HG03520 (cell line): ENCODE measurements at regions not wholly inside any gene's neighbourhood (a gene's known extent, or its start where the extent isn't known, plus 50 kb on each side); places are given as distances from the start of the nearest gene placed in this dataset.

ENCODE experiments used
- ATAC-seq: cut with Tn5 transposase; IDR thresholded peaks from one replicate; pipeline ENCODE4 v1.9.1; 2021; ENCODE audit warnings: mild to moderate bottlenecking, moderate library complexity; ENCODE audit not compliant: unreplicated experiment

DNA sequence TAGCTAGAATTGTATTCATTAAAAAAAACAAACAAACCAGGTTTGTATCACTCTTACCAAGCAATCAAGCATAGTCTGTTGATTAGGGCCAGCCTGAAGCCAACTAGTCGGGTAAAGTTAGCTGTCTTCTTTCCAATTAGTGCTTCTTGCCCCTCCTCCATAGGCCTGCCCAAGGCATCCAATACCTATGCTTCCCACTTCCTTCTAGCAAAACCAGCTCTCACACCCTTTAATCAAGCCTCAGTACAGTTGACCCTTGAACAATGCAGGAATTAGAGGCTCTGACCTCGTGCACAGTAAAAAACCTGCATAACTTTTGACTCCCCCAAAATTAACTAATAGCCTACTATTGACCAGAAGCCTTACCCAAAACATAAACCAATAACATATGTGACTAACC lies 119.1 kb upstream of the DTNBP1 start:
- ATAC-seq = no peak

- no peak for ATAC-seq
Measured at GRCh38 chr6:15781333-15781732, 118.5 kb upstream of the DTNBP1 start.

DNA sequence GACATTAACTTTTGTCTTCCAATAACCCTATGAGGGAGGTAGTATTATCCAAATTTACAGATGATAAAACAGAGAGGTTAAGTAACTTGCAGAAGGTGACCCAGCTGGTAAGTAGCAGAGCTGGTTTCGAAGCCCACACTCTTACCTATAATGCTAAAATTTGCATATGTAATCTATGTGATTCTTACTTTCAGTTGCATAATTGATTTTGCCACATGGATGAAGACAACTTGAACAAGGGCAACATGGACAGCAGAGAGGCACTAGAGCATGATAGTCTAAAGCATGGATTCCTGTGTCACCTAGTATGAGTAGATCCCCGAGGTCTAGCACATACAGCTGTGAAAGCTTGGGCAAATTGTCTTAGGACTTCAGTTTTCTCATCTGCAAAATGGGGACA lies 117.6 kb upstream of the DTNBP1 start:
- ATAC-seq = no peak

- ATAC-seq = no peak
Measured at GRCh38 chr6:15779726-15780125, 116.9 kb upstream of the DTNBP1 start.

- ATAC-seq = no peak
Measured at GRCh38 chr6:15776458-15776980, 113.7 kb upstream of the DTNBP1 start.

DNA sequence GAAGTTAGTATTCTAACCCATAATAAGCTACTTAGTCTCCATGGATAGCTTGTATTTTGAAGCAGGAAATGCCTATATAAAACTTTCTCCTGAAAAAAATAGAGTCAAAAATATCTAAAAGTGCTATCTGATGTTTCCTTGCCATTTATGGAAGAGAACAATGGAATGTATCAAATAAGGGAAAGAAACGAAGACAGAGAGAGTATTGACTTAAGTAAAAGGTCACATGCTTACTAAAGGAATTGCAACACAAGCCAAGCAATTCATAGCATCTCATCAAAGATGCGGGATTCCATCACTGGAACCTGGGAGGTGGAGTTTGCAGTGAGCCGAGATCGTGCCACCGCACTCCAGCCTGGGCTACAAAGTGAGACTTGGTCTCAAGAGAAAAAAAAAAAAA lies 112.9 kb upstream of the DTNBP1 start:
- ATAC-seq = no peak

DNA sequence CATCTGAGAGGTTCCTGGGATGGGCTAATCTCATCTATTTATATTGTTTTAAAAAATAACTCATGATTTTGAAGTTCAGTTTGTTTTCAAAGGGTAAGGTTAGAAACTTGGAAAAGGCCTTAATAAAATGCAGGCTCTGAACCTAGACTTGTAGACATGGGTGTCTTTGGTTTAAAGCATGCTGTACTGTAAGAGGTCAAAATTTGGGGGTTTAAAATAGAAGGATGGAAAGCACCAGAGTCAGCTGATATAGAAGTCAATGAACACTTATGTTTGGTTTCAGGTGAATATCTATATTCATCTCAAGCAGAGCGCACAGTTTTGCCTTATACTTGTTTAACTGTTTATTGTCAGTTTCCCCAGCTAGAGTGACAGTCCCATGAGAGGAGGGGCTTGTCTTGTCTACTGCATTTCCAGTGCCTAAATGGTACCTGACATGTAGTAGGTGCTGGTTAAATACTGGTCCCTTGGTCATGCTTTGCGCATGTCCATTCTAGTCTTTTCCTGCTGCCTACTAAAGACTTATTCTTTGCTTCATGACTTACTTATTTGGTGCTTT lies 112.3 kb upstream of the DTNBP1 start:
- no peak for ATAC-seq

DNA sequence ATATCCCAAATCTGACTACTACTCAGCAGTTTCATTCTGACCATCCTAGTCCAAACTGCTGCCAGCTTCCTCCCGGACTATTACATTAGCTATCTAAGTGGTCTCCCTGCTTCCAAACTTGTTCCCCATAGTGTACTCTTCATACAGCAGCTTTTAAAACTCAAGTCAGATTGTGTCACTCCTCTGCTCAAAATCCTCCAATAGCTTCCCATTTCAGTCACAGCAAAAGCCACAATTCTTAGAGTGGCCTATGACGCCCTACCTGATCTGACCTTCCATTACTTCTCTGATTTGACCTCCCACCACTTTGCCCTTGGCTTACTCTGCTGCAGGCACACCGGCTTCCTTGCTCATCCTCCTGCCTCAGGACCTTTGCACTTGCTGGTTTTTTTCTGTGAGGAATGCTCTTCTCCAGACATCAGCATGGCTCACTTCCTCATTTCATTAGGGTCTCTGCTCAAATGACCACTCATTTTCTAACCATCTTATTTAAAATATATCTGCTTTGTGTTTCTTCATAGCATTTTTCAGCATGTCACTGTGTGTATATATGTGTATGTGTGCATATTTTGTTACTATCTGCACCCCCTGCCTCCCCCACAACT lies 111.1 kb upstream of the DTNBP1 start:
- ATAC-seq = no peak

GRCh38 chr6:15770347-15771143 lies 107.7 kb upstream of the DTNBP1 start:
- ATAC-seq = peak; percentile 78

DNA sequence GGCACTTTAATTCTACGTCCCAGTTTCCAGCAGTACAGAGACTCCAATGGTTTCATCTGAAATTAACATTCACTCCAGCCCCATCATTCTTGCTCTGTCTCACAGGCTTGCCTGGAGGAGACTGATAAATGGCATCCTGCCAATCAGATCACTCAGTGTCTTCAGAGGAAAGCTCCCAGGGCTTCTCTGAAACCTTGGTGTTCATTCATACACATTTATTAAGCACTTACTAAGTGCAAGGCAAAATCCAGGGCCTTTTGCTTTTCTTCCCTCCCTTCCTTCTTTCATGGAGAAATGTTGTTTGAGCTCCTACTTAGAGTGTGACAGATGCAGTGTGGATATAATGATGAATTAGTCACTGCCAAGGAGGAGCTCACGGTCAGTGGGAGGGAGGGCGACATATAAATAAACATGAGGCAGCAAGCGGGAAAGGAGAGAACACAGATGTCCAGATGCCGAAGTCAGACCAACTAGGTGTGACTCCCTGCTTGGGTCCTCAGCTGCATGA lies 106.7 kb upstream of the DTNBP1 start:
- ATAC-seq = no peak

GRCh38 chr6:15768999-15769398 lies 106.2 kb upstream of the DTNBP1 start:
- no peak for ATAC-seq

DNA sequence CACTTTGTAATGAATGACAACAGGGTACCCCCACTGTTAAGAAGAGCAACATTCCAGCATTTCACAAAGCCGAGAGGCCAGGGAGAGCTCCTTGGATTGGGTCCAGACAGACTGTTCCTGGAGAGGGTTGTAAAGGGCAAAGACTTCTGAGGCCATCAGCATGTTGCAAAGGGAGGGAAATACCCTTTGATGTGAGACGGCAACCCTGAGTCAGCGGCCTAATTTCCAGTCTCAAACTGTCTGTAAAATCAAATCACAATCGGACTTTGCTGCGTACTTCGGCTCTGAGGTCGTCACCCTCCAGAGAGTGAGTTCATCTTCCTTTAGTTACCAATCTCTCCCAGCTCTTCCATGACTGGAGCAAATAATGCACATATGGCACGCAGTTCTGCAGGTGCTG lies 101.0 kb upstream of the DTNBP1 start:
- no peak for ATAC-seq

DNA sequence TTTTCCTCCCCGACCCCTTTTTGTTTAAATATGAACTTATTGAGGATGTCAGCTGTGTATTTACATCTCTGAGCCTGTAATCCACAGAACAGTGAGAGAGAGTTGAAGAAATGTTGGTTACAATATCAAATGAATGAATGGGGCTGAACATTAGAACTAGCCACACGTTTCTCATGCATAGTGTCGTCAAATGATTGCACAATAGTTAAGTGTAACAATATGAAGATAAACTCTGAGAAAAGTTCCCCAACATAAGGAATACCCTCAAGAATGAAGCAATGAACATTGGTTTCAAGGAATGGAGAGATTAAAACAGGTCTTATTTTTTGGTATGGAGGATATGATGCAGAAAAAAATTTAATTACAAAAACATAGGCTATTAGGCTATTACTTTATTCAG lies 100.5 kb upstream of the DTNBP1 start:
- ATAC-seq = no peak

DNA sequence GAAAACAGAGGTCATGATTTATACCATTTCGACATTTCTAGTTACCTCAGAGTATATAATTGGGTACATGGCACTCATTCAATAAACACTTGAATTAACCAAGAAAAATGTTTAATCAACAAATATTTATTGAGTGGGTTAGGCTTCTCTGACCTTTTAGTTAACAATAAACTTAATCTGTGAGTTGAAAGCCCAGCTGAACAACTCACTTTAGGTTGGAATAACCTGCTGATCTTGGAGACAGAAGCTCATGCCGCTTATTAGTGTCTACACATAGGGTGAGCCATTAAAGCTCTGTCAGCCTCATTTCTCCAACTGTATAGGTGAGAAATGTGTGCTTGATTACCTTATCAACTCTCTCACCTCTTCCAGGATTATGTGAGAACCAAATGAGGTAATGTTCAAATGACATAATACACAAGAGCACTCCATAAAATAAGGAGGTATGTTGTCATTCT lies 98.2 kb upstream of the DTNBP1 start:
- no peak for ATAC-seq

DNA sequence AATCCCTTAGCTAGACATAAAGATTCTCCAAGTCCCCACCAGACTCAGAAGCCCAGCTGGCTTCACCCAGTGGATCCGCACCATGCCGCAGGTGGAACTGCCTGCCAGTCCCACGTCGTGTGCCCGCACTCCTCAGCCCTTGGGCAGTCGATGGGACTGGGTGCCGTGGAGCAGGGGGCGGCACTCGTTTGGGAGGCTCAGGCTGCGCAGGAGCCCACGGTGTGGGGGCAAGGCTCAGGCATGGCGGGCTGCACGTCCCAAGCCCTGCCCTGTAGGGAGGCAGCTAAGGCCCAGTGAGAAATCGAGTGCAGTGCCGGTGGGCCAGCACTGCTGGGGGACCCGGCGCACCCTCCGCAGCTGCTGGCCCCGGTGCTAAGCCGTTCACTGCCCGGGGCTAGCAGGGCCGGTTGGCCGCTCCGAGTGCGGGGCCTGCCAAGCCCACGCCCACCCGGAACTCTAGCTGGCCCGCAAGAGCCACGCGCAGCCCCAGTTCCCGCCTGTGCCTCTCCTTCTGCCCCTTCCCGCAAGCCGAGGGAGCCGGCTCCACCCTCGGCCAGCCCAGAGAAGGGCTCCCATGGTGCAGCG lies 95.9 kb upstream of the DTNBP1 start:
- no peak for ATAC-seq

- ATAC-seq = no peak
Measured at GRCh38 chr6:15755526-15755925, 92.7 kb upstream of the DTNBP1 start.

- no peak for ATAC-seq
Measured at GRCh38 chr6:15754706-15755079, 91.9 kb upstream of the DTNBP1 start.

GRCh38 chr6:15754035-15754705 lies 91.3 kb upstream of the DTNBP1 start:
- no peak for ATAC-seq

- no peak for ATAC-seq
Measured at GRCh38 chr6:15752820-15753219, 90.0 kb upstream of the DTNBP1 start.

- no peak for ATAC-seq
Measured at GRCh38 chr6:15751721-15752350, 89.0 kb upstream of the DTNBP1 start.

DNA sequence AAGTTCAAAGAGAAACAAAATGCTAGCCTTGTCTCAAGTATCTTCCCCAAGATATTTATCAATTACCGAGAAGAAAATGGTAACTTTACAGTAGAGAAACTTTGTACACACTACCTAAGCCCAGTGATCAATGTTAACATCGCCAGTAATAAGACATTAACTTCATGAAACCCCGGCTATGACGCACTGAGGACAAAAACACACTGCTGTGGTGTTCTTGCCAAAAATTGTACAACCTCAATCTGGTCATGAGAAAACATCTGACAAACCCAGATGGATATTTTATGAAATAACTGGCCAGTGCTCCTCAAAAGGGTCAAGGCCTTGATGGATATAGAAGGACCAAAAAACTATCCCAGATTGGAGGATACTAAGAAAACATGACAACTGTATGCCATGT lies 85.5 kb upstream of the DTNBP1 start:
- no peak for ATAC-seq
